WTC11 (cell line): ENCODE measurements at regions not wholly inside any gene's neighbourhood (a gene's known extent, or its start where the extent isn't known, plus 50 kb on each side); places are given as distances from the start of the nearest gene placed in this dataset.
"Not testable (repeated sequence)": the region's sequence is repeated elsewhere in the genome, so short reads cannot be mapped to it uniquely, and the experiment has no call there.

Source experiments
- ATAC-seq: fragments of 200-7000 bp; cut with Tn5 transposase; 2 replicates; pipeline ENCODE4 v1.10.0; 2021; ENCODE audit warnings: mild to moderate bottlenecking, moderate library complexity
- CTCF ChIA-PET: fragments of 300-600 bp; sonication (Branson Sonifier 250); formaldehyde crosslinking; loops from one replicate; lab custom pipeline; 2021; ENCODE audit warnings: antibody characterized with exemption; lab: Charles Lee
- POLR2A ChIA-PET: fragments of 350-600 bp; sonication (Branson Sonifier 250); formaldehyde crosslinking; loops from one replicate; lab custom pipeline; 2021; ENCODE audit warnings: antibody characterized with exemption; lab: Charles Lee
- DNase-seq: peaks from one replicate; pipeline ENCODE4 v3.0.0; 2021; ENCODE audit warnings: low spot score
- H3K27ac Mint-ChIP-seq: 2 replicates; pipeline ENCODE4 v1.8.0; 2021; ENCODE audit warnings: mixed read lengths
- H3K27me3 Mint-ChIP-seq: 2 replicates; pipeline ENCODE4 v1.8.0; 2021; ENCODE audit warnings: low read depth, mild to moderate bottlenecking, moderate library complexity, mixed read lengths
- H3K36me3 Mint-ChIP-seq: 2 replicates; pipeline ENCODE4 v1.8.0; 2021; ENCODE audit warnings: mixed read lengths
- H3K4me1 Mint-ChIP-seq: 2 replicates; pipeline ENCODE4 v1.8.0; 2022; ENCODE audit warnings: mixed read lengths
- H3K4me3 Mint-ChIP-seq: 2 replicates; pipeline ENCODE4 v1.8.0; 2021; ENCODE audit warnings: mild to moderate bottlenecking, moderate library complexity, mixed read lengths
- H3K9me3 Mint-ChIP-seq: 2 replicates; pipeline ENCODE4 v1.8.0; 2021; ENCODE audit warnings: mixed read lengths
- HMGXB4 ChIP-seq: sonication (generic); formaldehyde crosslinking; IDR thresholded peaks from 2 replicates; pipeline ENCODE4 v1.8.1; 2023; ENCODE audit warnings: mild to moderate bottlenecking, moderate library complexity, missing genetic modification reagents
- MXD4 ChIP-seq: fragments of 250-450 bp; sonication (Bioruptor Pico); IDR thresholded peaks from 2 replicates; pipeline ENCODE4 v1.8.0; 2021; ENCODE audit warnings: mild to moderate bottlenecking, moderate library complexity, borderline replicate concordance
- NR1H2 ChIP-seq: sonication (generic); formaldehyde crosslinking; IDR thresholded peaks from 2 replicates; pipeline ENCODE4 v1.9.0; 2021; ENCODE audit warnings: mild to moderate bottlenecking, moderate library complexity, missing genetic modification reagents
- SMAD4 ChIP-seq: sonication (generic); formaldehyde crosslinking; IDR thresholded peaks from 2 replicates; pipeline ENCODE4 v1.8.0; 2022; ENCODE audit warnings: mild to moderate bottlenecking, missing genetic modification reagents
- ZNF138 ChIP-seq: sonication (generic); formaldehyde crosslinking; conservative IDR thresholded peaks from 2 replicates; pipeline ENCODE4 v1.8.1; 2022; ENCODE audit warnings: mild to moderate bottlenecking, moderate library complexity, missing genetic modification reagents
- ZNF232 ChIP-seq: sonication (generic); formaldehyde crosslinking; IDR thresholded peaks from 2 replicates; pipeline ENCODE4 v1.8.0; 2022; ENCODE audit warnings: mild to moderate bottlenecking, missing genetic modification reagents

DNA sequence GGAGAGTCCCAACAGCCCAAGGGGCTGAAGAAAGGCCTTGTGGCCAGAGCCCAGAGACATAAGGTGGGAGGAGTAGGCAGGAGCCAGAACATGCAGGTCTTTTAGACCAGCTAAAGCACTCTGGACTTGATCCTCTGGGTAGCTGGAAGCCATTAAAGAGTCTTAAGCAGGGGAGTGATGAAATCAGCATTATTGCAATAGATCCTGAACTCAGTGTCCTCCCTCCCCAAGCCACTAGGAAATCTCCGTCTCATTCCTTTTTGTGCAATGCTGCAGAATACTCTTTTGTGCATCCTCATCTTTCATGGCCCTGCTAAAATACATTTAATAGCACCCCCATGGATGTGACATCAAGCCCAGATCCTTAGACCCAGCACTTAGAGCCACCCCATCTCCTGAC lies 58.6 kb upstream of the ZCCHC2 start:
- Mint-ChIP-seq H3K27me3 (no peaks in the 10 kb centered on the region; the same call in 1 of the 2 replicates), H3K36me3 (peaks cover 6% of the 10 kb centered on the region; the same call in 1 of the 2 replicates), H3K9me3 (peaks cover 33% of the 10 kb centered on the region), H3K4me1 (no peaks in the 10 kb centered on the region), H3K27ac (no peak overlapping the region), H3K4me3 (no peak overlapping the region)
- no peak for DNase-seq
- no peak for ATAC-seq
- POLR2A ChIA-PET, result no interaction called here
- CTCF ChIA-PET, result no interaction called here
- TF ChIP-seq HMGXB4 (CRISPR knock-in tag), result no peak
- TF ChIP-seq ZNF138, result no peak
- TF ChIP-seq SMAD4 (CRISPR knock-in tag), result no peak
- no peak for TF ChIP-seq NR1H2 (CRISPR knock-in tag)
- no peak for TF ChIP-seq ZNF232 (CRISPR knock-in tag)
- TF ChIP-seq MXD4 (CRISPR knock-in tag), result no peak

DNA sequence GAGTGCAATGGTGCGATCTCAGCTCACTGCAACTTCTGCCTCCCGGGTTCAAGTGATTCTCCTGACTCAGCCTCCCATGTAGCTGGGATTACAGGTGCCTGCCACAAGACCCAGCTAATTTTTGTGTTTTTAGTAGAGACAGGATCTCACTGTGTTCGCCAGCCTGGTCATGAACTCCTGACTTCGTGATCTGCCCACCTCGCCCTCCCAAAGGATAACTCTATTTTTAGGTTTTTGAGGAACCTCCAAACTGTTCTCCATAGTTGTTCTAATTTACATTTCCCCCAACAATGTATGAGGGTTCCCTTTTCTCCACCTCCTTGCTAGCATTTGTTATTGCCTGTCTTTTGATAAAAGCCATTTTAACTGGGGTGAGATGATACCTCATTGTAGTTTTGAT lies 53.7 kb upstream of the ZCCHC2 start:
- ATAC-seq, POLR2A ChIA-PET, DNase-seq, H3K27me3 Mint-ChIP-seq, H3K4me1 Mint-ChIP-seq, H3K27ac Mint-ChIP-seq, H3K36me3 Mint-ChIP-seq, CTCF ChIA-PET, H3K4me3 Mint-ChIP-seq: not testable (repeated sequence)
- peaks cover 72% of the 10 kb centered on the region for H3K9me3 Mint-ChIP-seq
